ENCODE measurements at regions not wholly inside any gene's neighbourhood (a gene's known extent, or its start where the extent isn't known, plus 50 kb on each side); places are given as distances from the start of the nearest gene placed in this dataset.

GRCh38 chr12:59030415-59030814, 110.1 kb upstream of the LRIG3 start:
- no peaks in the 10 kb centered on the region for H3K9me3 Mint-ChIP-seq (ENCODE audit: unreplicated experiment)
- H3K27me3 Mint-ChIP-seq (ENCODE audit: insufficient read depth, unreplicated experiment), result no peaks in the 10 kb centered on the region
- Histone ChIP-seq H3K27me3 (replicated peaks; ENCODE audit: control insufficient read depth, insufficient read depth, low read length) (no peaks in the 10 kb centered on the region), H3K4me3 (ENCODE audit: low read depth, low read length) (no peak overlapping the region), H3K9me3 (no peaks in the 10 kb centered on the region), H3K36me3 (ENCODE audit: control insufficient read depth, insufficient read depth, low read length) (no peaks in the 10 kb centered on the region), H3K4me1 (no peaks in the 10 kb centered on the region)
- intact Hi-C loops (cut with micrococcal nuclease; ENCODE audit: unreplicated experiment), result no loop called here
- POLR2A ChIA-PET, result no interaction called here
- BruUV-seq (replicated peaks), result no TSS peak
- no peak overlapping the region for H3K4me3 Mint-ChIP-seq (ENCODE audit: unreplicated experiment)
- H3K4me1 Mint-ChIP-seq (ENCODE audit: low read depth, unreplicated experiment), result peaks cover 12% of the 10 kb centered on the region
- TF ChIP-seq CTCF (IDR thresholded peaks at IDR 0.05; ENCODE audit: insufficient read depth in 1 of 2, low read depth in 1 of 2, low read length in 1 of 2, severe bottlenecking in 1 of 2, unreplicated experiment in 1 of 2), result no peak
- no peak overlapping the region for H3K27ac Mint-ChIP-seq (ENCODE audit: unreplicated experiment)
- DNase-seq, result no peak
- CTCF ChIA-PET, result no interaction called here
- no peaks in the 10 kb centered on the region for H3K36me3 Mint-ChIP-seq (ENCODE audit: insufficient read depth, unreplicated experiment)

DNA sequence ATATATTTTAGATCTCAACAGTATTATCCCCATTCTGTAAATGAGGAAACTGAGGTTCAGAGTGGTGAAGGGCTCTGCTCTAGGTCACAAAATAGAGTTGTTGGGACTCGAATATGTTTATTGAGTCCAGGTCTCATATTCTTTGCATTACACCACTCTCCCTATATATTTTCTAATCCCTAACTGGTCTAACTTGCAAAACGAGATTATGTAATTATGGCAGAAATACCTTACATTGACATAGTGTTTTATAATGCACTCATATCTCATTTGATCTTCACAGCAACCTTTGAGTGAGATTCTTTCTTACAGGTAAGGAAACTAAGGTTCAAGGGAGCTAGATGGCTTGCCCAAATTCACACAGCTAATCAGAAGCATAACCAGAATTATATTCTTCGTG, 106.9 kb upstream of the LRIG3 start:
- BruUV-seq (replicated peaks), result no TSS peak
- H3K27me3 ChIP-seq (replicated peaks; ENCODE audit: control insufficient read depth, insufficient read depth, low read length), result no peaks in the 10 kb centered on the region
- H3K4me1 ChIP-seq, result no peaks in the 10 kb centered on the region
- DNase-seq, result no peak
- Mint-ChIP-seq H3K4me1 (ENCODE audit: low read depth, unreplicated experiment) (peaks cover 12% of the 10 kb centered on the region), H3K4me3 (ENCODE audit: unreplicated experiment) (no peak overlapping the region), H3K27ac (ENCODE audit: unreplicated experiment) (no peak overlapping the region), H3K9me3 (ENCODE audit: unreplicated experiment) (no peaks in the 10 kb centered on the region), H3K36me3 (ENCODE audit: insufficient read depth, unreplicated experiment) (no peaks in the 10 kb centered on the region), H3K27me3 (ENCODE audit: insufficient read depth, unreplicated experiment) (peaks cover 3% of the 10 kb centered on the region)
- no peaks in the 10 kb centered on the region for H3K36me3 ChIP-seq (ENCODE audit: control insufficient read depth, insufficient read depth, low read length)
- H3K4me3 ChIP-seq (ENCODE audit: low read depth, low read length), result no peak overlapping the region
- intact Hi-C loops (cut with micrococcal nuclease; ENCODE audit: unreplicated experiment), result no loop called here
- TF ChIP-seq CTCF (IDR thresholded peaks at IDR 0.05; ENCODE audit: insufficient read depth in 1 of 2, low read depth in 1 of 2, low read length in 1 of 2, severe bottlenecking in 1 of 2, unreplicated experiment in 1 of 2), result no peak
- no peaks in the 10 kb centered on the region for H3K9me3 ChIP-seq
- ChIA-PET CTCF (no interaction called here), POLR2A (no interaction called here)

GRCh38 chr12:59023861-59024424, 103.6 kb upstream of the LRIG3 start:
- CTCF ChIA-PET, result no interaction called here
- BruUV-seq (replicated peaks), result no TSS peak

More at GRCh38 chr12:59023861-59024424, 103.6 kb upstream of the LRIG3 start:
- POLR2A ChIA-PET, result no interaction called here
- Histone ChIP-seq H3K4me3 (ENCODE audit: low read depth, low read length) (no peak overlapping the region), H3K27me3 (replicated peaks; ENCODE audit: control insufficient read depth, insufficient read depth, low read length) (no peaks in the 10 kb centered on the region), H3K4me1 (no peaks in the 10 kb centered on the region), H3K9me3 (no peaks in the 10 kb centered on the region), H3K36me3 (ENCODE audit: control insufficient read depth, insufficient read depth, low read length) (no peaks in the 10 kb centered on the region)
- Mint-ChIP-seq H3K9me3 (ENCODE audit: unreplicated experiment) (no peaks in the 10 kb centered on the region), H3K4me3 (ENCODE audit: unreplicated experiment) (no peak overlapping the region), H3K27ac (ENCODE audit: unreplicated experiment) (no peak overlapping the region), H3K4me1 (ENCODE audit: low read depth, unreplicated experiment) (no peaks in the 10 kb centered on the region), H3K36me3 (ENCODE audit: insufficient read depth, unreplicated experiment) (no peaks in the 10 kb centered on the region), H3K27me3 (ENCODE audit: insufficient read depth, unreplicated experiment) (peaks cover 7% of the 10 kb centered on the region)
- TF ChIP-seq CTCF (IDR thresholded peaks at IDR 0.05; ENCODE audit: insufficient read depth in 1 of 2, low read depth in 1 of 2, low read length in 1 of 2, severe bottlenecking in 1 of 2, unreplicated experiment in 1 of 2), result no peak
- no peak for DNase-seq
- intact Hi-C loops (cut with micrococcal nuclease; ENCODE audit: unreplicated experiment), result no loop called here

Measured in Caco-2 (cell line).